Caco-2 (cell line): ENCODE measurements at regions not wholly inside any gene's neighbourhood (a gene's known extent, or its start where the extent isn't known, plus 50 kb on each side); places are given as distances from the start of the nearest gene placed in this dataset.

Experiments used
- BruUV-seq: library from RNA; stranded (reverse); fragments of 400-500 nt; replicated peaks from 2 replicates; lab custom pipeline; 2021; lab: Mats Ljungman, UMichigan
- CTCF ChIA-PET: fragments of 300-600 bp; sonication (Branson Sonifier 250); formaldehyde crosslinking; loops from one replicate; lab custom pipeline; 2022; ENCODE audit warnings: antibody characterized with exemption; lab: Charles Lee
- POLR2A ChIA-PET: fragments of 300-600 bp; sonication (Branson Sonifier 250); formaldehyde crosslinking; loops from one replicate; lab custom pipeline; 2022; ENCODE audit warnings: antibody characterized with exemption; lab: Charles Lee
- DNase-seq, 2 experiments: peaks; one replicate each; pipeline versions ENCODE4 v3.0.0 to v3.0.0-alpha.2; 2020 to 2022
- H3K27me3 ChIP-seq: replicated peaks from 2 replicates; pipeline ENCODE4 v1.6.0; 2011; ENCODE audit warnings: low read length; ENCODE audit not compliant: control insufficient read depth, insufficient read depth
- H3K36me3 ChIP-seq: 2 replicates; pipeline ENCODE4 v1.5.1; 2011; ENCODE audit warnings: low read length; ENCODE audit not compliant: control insufficient read depth, insufficient read depth
- H3K4me1 ChIP-seq: fragments of 250-450 bp; sonication (Bioruptor Pico); 2 replicates; pipeline ENCODE4 v1.5.1; 2020; ENCODE audit warnings: mild to moderate bottlenecking
- H3K4me3 ChIP-seq: 2 replicates; pipeline ENCODE4 v1.5.1; 2011; ENCODE audit warnings: low read depth, mild to moderate bottlenecking, control low read depth, low read length
- H3K9me3 ChIP-seq: fragments of 250-450 bp; sonication (Bioruptor Pico); 2 replicates; pipeline ENCODE4 v1.5.1; 2020; ENCODE audit warnings: mild to moderate bottlenecking, moderate library complexity
- H3K27ac Mint-ChIP-seq: one replicate; pipeline ENCODE4 v1.8.0; 2022; ENCODE audit warnings: mixed read lengths; ENCODE audit not compliant: unreplicated experiment
- H3K27me3 Mint-ChIP-seq: one replicate; pipeline ENCODE4 v1.8.0; 2022; ENCODE audit warnings: mixed read lengths; ENCODE audit not compliant: insufficient read depth, unreplicated experiment
- H3K36me3 Mint-ChIP-seq: one replicate; pipeline ENCODE4 v1.8.0; 2022; ENCODE audit warnings: mild to moderate bottlenecking, mixed read lengths; ENCODE audit not compliant: insufficient read depth, unreplicated experiment
- H3K4me1 Mint-ChIP-seq: one replicate; pipeline ENCODE4 v1.8.0; 2022; ENCODE audit warnings: low read depth, mixed read lengths; ENCODE audit not compliant: unreplicated experiment
- H3K4me3 Mint-ChIP-seq: one replicate; pipeline ENCODE4 v1.8.0; 2022; ENCODE audit warnings: mild to moderate bottlenecking, moderate library complexity, mixed read lengths; ENCODE audit not compliant: unreplicated experiment
- H3K9me3 Mint-ChIP-seq: one replicate; pipeline ENCODE4 v1.8.0; 2022; ENCODE audit warnings: mixed read lengths; ENCODE audit not compliant: unreplicated experiment
- CTCF ChIP-seq, 2 experiments: fragments of 200-600 bp in 1 of 2; IDR thresholded peaks; 1 replicate in 1 of 2; 2 replicates in 1 of 2; pipeline versions ENCODE4 v1.5.1 to v1.8.0; 2011 to 2022; ENCODE audit warnings: antibody characterized with exemption in 1 of 2, control low read depth in 1 of 2, inconsistent platforms in 1 of 2, low read depth in 1 of 2, low read length in 1 of 2, mild to moderate bottlenecking in 1 of 2, moderate library complexity in 1 of 2; ENCODE audit not compliant: insufficient read depth in 1 of 2, severe bottlenecking in 1 of 2, unreplicated experiment in 1 of 2
- intact Hi-C: fragments of 100-400 bp; cut with micrococcal nuclease; formaldehyde crosslinking; loops from one replicate; pipeline ENCODE4 v1.10.0; 2022; ENCODE audit not compliant: unreplicated experiment

GRCh38 chr2:53549497-53549896, 218.1 kb upstream of the CHAC2 start:
- POLR2A ChIA-PET, result no interaction called here

GRCh38 chr2:53545604-53546003, 222.0 kb upstream of the CHAC2 start:
- Mint-ChIP-seq H3K4me3 (no peak overlapping the region), H3K9me3 (peaks cover 12% of the 10 kb centered on the region), H3K4me1 (no peaks in the 10 kb centered on the region), H3K27ac (no peak overlapping the region), H3K36me3 (no peaks in the 10 kb centered on the region), H3K27me3 (peaks cover 2% of the 10 kb centered on the region)
- intact Hi-C loops, result no loop called here
- no peak for DNase-seq
- peaks cover 14% of the 10 kb centered on the region for H3K9me3 ChIP-seq
- ChIA-PET POLR2A (no interaction called here), CTCF (no interaction called here)
- TF ChIP-seq CTCF (IDR thresholded peaks at IDR 0.05; ENCODE audit: insufficient read depth in 1 of 2, low read depth in 1 of 2, low read length in 1 of 2, severe bottlenecking in 1 of 2, unreplicated experiment in 1 of 2), result no peak
- no peaks in the 10 kb centered on the region for H3K27me3 ChIP-seq
- BruUV-seq, result no TSS peak
- no peak overlapping the region for H3K4me3 ChIP-seq
- no peaks in the 10 kb centered on the region for H3K36me3 ChIP-seq
- no peaks in the 10 kb centered on the region for H3K4me1 ChIP-seq

More at GRCh38 chr2:53549497-53549896, 218.1 kb upstream of the CHAC2 start:
- no peak for DNase-seq
- intact Hi-C loops, result no loop called here
- no peak for TF ChIP-seq CTCF (IDR thresholded peaks at IDR 0.05; ENCODE audit: insufficient read depth in 1 of 2, low read depth in 1 of 2, low read length in 1 of 2, severe bottlenecking in 1 of 2, unreplicated experiment in 1 of 2)
- Mint-ChIP-seq H3K9me3 (peaks cover 8% of the 10 kb centered on the region), H3K36me3 (no peaks in the 10 kb centered on the region), H3K4me1 (no peaks in the 10 kb centered on the region), H3K4me3 (no peak overlapping the region), H3K27ac (no peak overlapping the region), H3K27me3 (peaks cover 2% of the 10 kb centered on the region)
- no peaks in the 10 kb centered on the region for H3K36me3 ChIP-seq
- no TSS peak for BruUV-seq
- H3K27me3 ChIP-seq, result no peaks in the 10 kb centered on the region
- H3K4me3 ChIP-seq, result no peak overlapping the region
- H3K4me1 ChIP-seq, result no peaks in the 10 kb centered on the region
- no peaks in the 10 kb centered on the region for H3K9me3 ChIP-seq
- CTCF ChIA-PET, result no interaction called here

- Histone ChIP-seq H3K4me3 (no peak overlapping the region), H3K36me3 (no peaks in the 10 kb centered on the region), H3K4me1 (no peaks in the 10 kb centered on the region), H3K27me3 (no peaks in the 10 kb centered on the region), H3K9me3 (peaks cover 14% of the 10 kb centered on the region)
- Mint-ChIP-seq H3K4me1 (no peaks in the 10 kb centered on the region), H3K9me3 (peaks cover 18% of the 10 kb centered on the region), H3K36me3 (no peaks in the 10 kb centered on the region), H3K27me3 (peaks cover under 1% of the 10 kb centered on the region), H3K27ac (no peak overlapping the region), H3K4me3 (no peak overlapping the region)
- BruUV-seq, result no TSS peak
- intact Hi-C loops, result no loop called here
- ChIA-PET CTCF (no interaction called here), POLR2A (no interaction called here)
- no peak for DNase-seq
- no peak for TF ChIP-seq CTCF (IDR thresholded peaks at IDR 0.05; ENCODE audit: insufficient read depth in 1 of 2, low read depth in 1 of 2, low read length in 1 of 2, severe bottlenecking in 1 of 2, unreplicated experiment in 1 of 2)
These were observed 222.6 kb upstream of the CHAC2 start for GRCh38 chr2:53544871-53545558.
